A172 (cell line): ENCODE measurements at regions not wholly inside any gene's neighbourhood (a gene's known extent, or its start where the extent isn't known, plus 50 kb on each side); places are given as distances from the start of the nearest gene placed in this dataset.
A peak's percentile ranks its signal among the peaks of the same experiment; 100 is the strongest.

Experiments used
- DNase-seq: peaks from one replicate; pipeline ENCODE4 v3.0.0-alpha.2; 2015; ENCODE audit warnings: low spot score

GRCh38 chr20:52864916-52865605 is 107.1 kb upstream of the TSHZ2 start:
- DNase-seq: no peak

GRCh38 chr20:52859156-52859876 is 112.8 kb upstream of the TSHZ2 start:
- peak; percentile 69 for DNase-seq

- DNase-seq: no peak
Measured at GRCh38 chr20:52852714-52853113, 119.4 kb upstream of the TSHZ2 start.

- no peak for DNase-seq
Measured at GRCh38 chr20:52847731-52848359, 124.3 kb upstream of the TSHZ2 start.

GRCh38 chr20:52847029-52847660 is 125.0 kb upstream of the TSHZ2 start:
- peak; percentile 22 for DNase-seq

GRCh38 chr20:52845044-52845443 is 127.1 kb upstream of the TSHZ2 start:
- DNase-seq: no peak

- no peak for DNase-seq
Measured at GRCh38 chr20:52843425-52843824, 128.7 kb upstream of the TSHZ2 start.

GRCh38 chr20:52841003-52841402 is 131.2 kb upstream of the TSHZ2 start:
- no peak for DNase-seq

GRCh38 chr20:52840041-52840440 is 132.1 kb upstream of the TSHZ2 start:
- no peak for DNase-seq

GRCh38 chr20:52838510-52839241 is 133.5 kb upstream of the TSHZ2 start:
- no peak for DNase-seq

- DNase-seq: no peak
Measured at GRCh38 chr20:52837378-52837777, 134.8 kb upstream of the TSHZ2 start.

GRCh38 chr20:52833901-52834300 is 138.3 kb upstream of the TSHZ2 start:
- DNase-seq: no peak

GRCh38 chr20:52832151-52832774 is 139.9 kb upstream of the TSHZ2 start:
- no peak for DNase-seq

GRCh38 chr20:52830598-52830997 is 141.6 kb upstream of the TSHZ2 start:
- DNase-seq: no peak

- no peak for DNase-seq
Measured at GRCh38 chr20:52829111-52829510, 143.0 kb upstream of the TSHZ2 start.

- no peak for DNase-seq
Measured at GRCh38 chr20:52828199-52828598, 144.0 kb upstream of the TSHZ2 start.

- DNase-seq: no peak
Measured at GRCh38 chr20:52826722-52827121, 145.4 kb upstream of the TSHZ2 start.

- DNase-seq: no peak
Measured at GRCh38 chr20:52826321-52826720, 145.8 kb upstream of the TSHZ2 start.

- DNase-seq: no peak
Measured at GRCh38 chr20:52824494-52825216, 147.5 kb upstream of the TSHZ2 start.

GRCh38 chr20:52823303-52823702 is 148.9 kb upstream of the TSHZ2 start:
- DNase-seq: no peak
